ENCODE measurements at regions not wholly inside any gene's neighbourhood (a gene's known extent, or its start where the extent isn't known, plus 50 kb on each side); places are given as distances from the start of the nearest gene placed in this dataset.

- TF ChIP-seq CTCF (IDR thresholded peaks at IDR 0.05; ENCODE audit: low read length) (no peak), EZH2phosphoT487 (IDR thresholded peaks at IDR 0.05; ENCODE audit: low read length) (no peak), EZH2 (optimal IDR thresholded peaks at IDR 0.05; ENCODE audit: low read depth, low read length) (no peak)
Observed at GRCh38 chr13:67372868-67373464, 142.8 kb upstream of the PCDH9 start.
